ENCODE measurements at regions not wholly inside any gene's neighbourhood (a gene's known extent, or its start where the extent isn't known, plus 50 kb on each side); places are given as distances from the start of the nearest gene placed in this dataset.

DNA sequence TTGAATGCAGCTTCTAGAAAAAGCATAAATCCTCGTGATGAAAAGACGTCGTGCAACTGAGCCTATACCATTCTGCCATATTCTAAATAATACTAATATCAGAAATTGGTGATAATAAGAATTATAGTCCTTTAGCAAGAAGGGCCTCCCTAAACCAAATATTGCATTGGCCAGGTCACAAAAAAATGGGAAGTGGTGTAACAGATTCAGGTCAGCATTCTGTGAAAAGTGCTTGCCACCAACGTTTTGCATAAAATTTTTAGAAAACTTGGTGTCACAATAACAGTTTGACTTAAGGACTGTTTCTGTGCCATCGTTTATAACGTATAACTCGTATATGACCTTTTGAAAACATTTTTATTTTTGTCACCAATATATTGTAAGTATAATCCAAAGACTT is 603.6 kb downstream of the CPS1 start:
- H3K36me3 Mint-ChIP-seq: no peaks in the 10 kb centered on the region
- TF ChIP-seq, protein P1, sequence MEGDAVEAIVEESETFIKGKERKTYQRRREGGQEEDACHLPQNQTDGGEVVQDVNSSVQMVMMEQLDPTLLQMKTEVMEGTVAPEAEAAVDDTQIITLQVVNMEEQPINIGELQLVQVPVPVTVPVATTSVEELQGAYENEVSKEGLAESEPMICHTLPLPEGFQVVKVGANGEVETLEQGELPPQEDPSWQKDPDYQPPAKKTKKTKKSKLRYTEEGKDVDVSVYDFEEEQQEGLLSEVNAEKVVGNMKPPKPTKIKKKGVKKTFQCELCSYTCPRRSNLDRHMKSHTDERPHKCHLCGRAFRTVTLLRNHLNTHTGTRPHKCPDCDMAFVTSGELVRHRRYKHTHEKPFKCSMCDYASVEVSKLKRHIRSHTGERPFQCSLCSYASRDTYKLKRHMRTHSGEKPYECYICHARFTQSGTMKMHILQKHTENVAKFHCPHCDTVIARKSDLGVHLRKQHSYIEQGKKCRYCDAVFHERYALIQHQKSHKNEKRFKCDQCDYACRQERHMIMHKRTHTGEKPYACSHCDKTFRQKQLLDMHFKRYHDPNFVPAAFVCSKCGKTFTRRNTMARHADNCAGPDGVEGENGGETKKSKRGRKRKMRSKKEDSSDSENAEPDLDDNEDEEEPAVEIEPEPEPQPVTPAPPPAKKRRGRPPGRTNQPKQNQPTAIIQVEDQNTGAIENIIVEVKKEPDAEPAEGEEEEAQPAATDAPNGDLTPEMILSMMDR (IDR thresholded peaks at IDR 0.05): no peak
- H3K4me3 Mint-ChIP-seq: no peak overlapping the region
- WGBS (ENCODE audit: insufficient coverage): 0% methylated on average over 1 of the region's 7 CpGs
- no peak for DNase-seq
- no peak overlapping the region for H3K4me3 ChIP-seq (replicated peaks in 1 of 3; ENCODE audit: low read depth in 2 of 3, low read length in 3 of 3)
- H3K79me2 ChIP-seq (ENCODE audit: insufficient read depth, low read length): no peaks in the 10 kb centered on the region
- no peaks in the 10 kb centered on the region for H3K36me3 ChIP-seq (replicated peaks in 1 of 2; ENCODE audit: control insufficient read depth in 1 of 2, insufficient read depth in 2 of 2, low read length in 2 of 2)
- intact Hi-C loops (cut with micrococcal nuclease): loop anchor here in 1 of 2 donors (10.0 kb wide), 1 partner anchor 715 kb away; no protein-coding TSS in a partner anchor
- no peaks in the 10 kb centered on the region for H3K4me1 ChIP-seq (ENCODE audit: control insufficient read depth in 1 of 2, insufficient read depth in 2 of 2, low read length in 2 of 2)
- peaks cover 0 to 1% (median 0%) of the 10 kb centered on the region in 3 donors for H3K27me3 Mint-ChIP-seq (ENCODE audit: low read depth in 3 of 3)
- no peaks in the 10 kb centered on the region for H3K9me3 Mint-ChIP-seq
- H3K9me3 ChIP-seq (replicated peaks in 1 of 2; ENCODE audit: control insufficient read depth in 1 of 2, insufficient read depth in 1 of 2, low read length in 2 of 2): no peaks in the 10 kb centered on the region
- H4K20me1 ChIP-seq (ENCODE audit: insufficient read depth, low read length): no peaks in the 10 kb centered on the region
- H3K4me1 Mint-ChIP-seq: no peaks in the 10 kb centered on the region
- no peak overlapping the region for H3K27ac ChIP-seq (ENCODE audit: low read depth in 1 of 2, low read length in 2 of 2)
- H3K27ac Mint-ChIP-seq: no peak overlapping the region
- no peak overlapping the region for H3K9ac ChIP-seq (ENCODE audit: insufficient read depth, low read length, poor library complexity, severe bottlenecking)
- H2AFZ ChIP-seq (ENCODE audit: insufficient read depth, low read depth, low read length, poor library complexity, severe bottlenecking): no peak overlapping the region
- no peak overlapping the region for H3K4me2 ChIP-seq (replicated peaks; ENCODE audit: extremely low read depth, low read length, poor library complexity, severe bottlenecking)
- no peaks in the 10 kb centered on the region for H3K27me3 ChIP-seq (ENCODE audit: control insufficient read depth in 2 of 2, insufficient read depth in 2 of 2, low read length in 2 of 2)

DNA sequence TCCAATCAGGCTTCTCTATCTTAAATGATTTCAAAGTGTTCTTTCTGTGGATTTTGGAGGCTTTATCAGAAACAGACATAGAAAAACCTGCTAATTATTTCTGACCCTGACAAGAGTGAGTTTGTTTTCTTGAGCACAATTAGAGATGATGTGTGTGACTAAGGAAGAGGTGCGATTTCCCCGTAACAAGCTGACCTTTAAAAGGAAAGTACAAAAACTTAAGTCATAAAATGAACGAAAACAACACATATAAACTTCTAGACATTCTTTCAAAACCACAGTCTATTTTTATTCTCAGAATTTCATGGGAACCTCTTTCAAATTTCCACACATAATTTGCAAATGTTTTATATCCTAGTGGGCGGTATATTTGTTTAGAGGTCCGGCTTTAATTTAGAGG is 604.8 kb downstream of the CPS1 start:
- DNase-seq: no peak
- Histone ChIP-seq H3K9ac (ENCODE audit: insufficient read depth, low read length, poor library complexity, severe bottlenecking) (no peak overlapping the region), H3K27me3 (ENCODE audit: control insufficient read depth in 2 of 2, insufficient read depth in 2 of 2, low read length in 2 of 2) (no peaks in the 10 kb centered on the region), H3K79me2 (ENCODE audit: insufficient read depth, low read length) (no peaks in the 10 kb centered on the region), H3K4me3 (replicated peaks in 1 of 3; ENCODE audit: low read depth in 2 of 3, low read length in 3 of 3) (no peak overlapping the region), H2AFZ (ENCODE audit: insufficient read depth, low read depth, low read length, poor library complexity, severe bottlenecking) (no peak overlapping the region), H3K9me3 (replicated peaks in 1 of 2; ENCODE audit: control insufficient read depth in 1 of 2, insufficient read depth in 1 of 2, low read length in 2 of 2) (no peaks in the 10 kb centered on the region), H3K27ac (ENCODE audit: low read depth in 1 of 2, low read length in 2 of 2) (no peak overlapping the region), H4K20me1 (ENCODE audit: insufficient read depth, low read length) (no peaks in the 10 kb centered on the region), H3K4me1 (ENCODE audit: control insufficient read depth in 1 of 2, insufficient read depth in 2 of 2, low read length in 2 of 2) (no peaks in the 10 kb centered on the region), H3K4me2 (replicated peaks; ENCODE audit: extremely low read depth, low read length, poor library complexity, severe bottlenecking) (no peak overlapping the region), H3K36me3 (replicated peaks in 1 of 2; ENCODE audit: control insufficient read depth in 1 of 2, insufficient read depth in 2 of 2, low read length in 2 of 2) (no peaks in the 10 kb centered on the region)
- Mint-ChIP-seq H3K4me3 (no peak overlapping the region), H3K9me3 (no peaks in the 10 kb centered on the region), H3K27me3 (ENCODE audit: low read depth in 3 of 3) (peaks cover 0 to 1% (median 0%) of the 10 kb centered on the region in 3 donors), H3K4me1 (no peaks in the 10 kb centered on the region), H3K36me3 (no peaks in the 10 kb centered on the region), H3K27ac (no peak overlapping the region)
- TF ChIP-seq, protein P1 (IDR thresholded peaks at IDR 0.05): no peak
- no CpG with 5 or more reads among the region's 5 CpGs for WGBS (ENCODE audit: insufficient coverage)
- intact Hi-C loops (cut with micrococcal nuclease): loop anchor here in 1 of 2 donors (10.0 kb wide), 1 partner anchor 716 kb away; no protein-coding TSS in a partner anchor
